GM23338 (cell line): ENCODE measurements at regions not wholly inside any gene's neighbourhood (a gene's known extent, or its start where the extent isn't known, plus 50 kb on each side); places are given as distances from the start of the nearest gene placed in this dataset.

ENCODE experiments used
- ATAC-seq: fragments of 200-7000 bp; cut with Tn5 transposase; 3 replicates; pipeline ENCODE4 v1.9.1; 2020
- DNase-seq: peaks from one replicate; pipeline ENCODE4 v3.0.0-alpha.2; 2015; ENCODE audit warnings: low spot score
- H2AFZ ChIP-seq: fragments of 200-600 bp; sonication (generic); 2 replicates; pipeline ENCODE4 v1.8.0; 2016; ENCODE audit warnings: antibody characterized with exemption, mild to moderate bottlenecking, moderate library complexity
- H3F3A ChIP-seq: fragments of 200-600 bp; sonication (generic); replicated peaks from 2 replicates; pipeline ENCODE4 v1.8.0; 2017; ENCODE audit warnings: antibody characterized with exemption, mixed run types, low read depth
- H3K27ac ChIP-seq: fragments of 200-600 bp; sonication (generic); 2 replicates; pipeline ENCODE4 v1.6.1; 2016; ENCODE audit warnings: low read depth
- H3K27me3 ChIP-seq: fragments of 200-600 bp; sonication (generic); 2 replicates; pipeline ENCODE4 v1.8.0; 2016; ENCODE audit warnings: mild to moderate bottlenecking, mixed run types, moderate library complexity; ENCODE audit not compliant: insufficient read depth
- H3K36me3 ChIP-seq: fragments of 200-600 bp; sonication (generic); 2 replicates; pipeline ENCODE4 v1.8.0; 2016; ENCODE audit warnings: mild to moderate bottlenecking; ENCODE audit not compliant: insufficient read depth
- H3K4me1 ChIP-seq: fragments of 200-600 bp; sonication (generic); 2 replicates; pipeline ENCODE4 v1.8.0; 2016; ENCODE audit warnings: mild to moderate bottlenecking, moderate library complexity; ENCODE audit not compliant: insufficient read depth
- H3K4me2 ChIP-seq: fragments of 200-600 bp; sonication (generic); 2 replicates; pipeline ENCODE4 v1.7.1; 2017; ENCODE audit warnings: mixed run types
- H3K4me3 ChIP-seq: fragments of 200-600 bp; sonication (generic); 2 replicates; pipeline ENCODE4 v1.6.1; 2016; ENCODE audit warnings: mixed run types
- H3K79me2 ChIP-seq: fragments of 200-600 bp; sonication (generic); replicated peaks from 2 replicates; pipeline ENCODE4 v1.8.0; 2017; ENCODE audit warnings: mild to moderate bottlenecking; ENCODE audit not compliant: insufficient read depth
- H3K9me2 ChIP-seq: fragments of 200-600 bp; sonication (generic); 2 replicates; pipeline ENCODE4 v1.8.0; 2017; ENCODE audit not compliant: insufficient read depth
- H4K20me1 ChIP-seq: fragments of 200-600 bp; sonication (generic); replicated peaks from 2 replicates; pipeline ENCODE4 v1.8.0; 2017; ENCODE audit warnings: mild to moderate bottlenecking; ENCODE audit not compliant: insufficient read depth
- H3K27ac Mint-ChIP-seq: 2 replicates; pipeline ENCODE4 v1.8.0; 2020; ENCODE audit warnings: inconsistent platforms, mild to moderate bottlenecking, moderate library complexity, mixed read lengths
- H3K27me3 Mint-ChIP-seq: 3 replicates; pipeline ENCODE4 v1.8.0; 2022; ENCODE audit warnings: low read depth, mild to moderate bottlenecking, moderate library complexity, mixed read lengths, inconsistent platforms; ENCODE audit not compliant: insufficient read depth, poor library complexity
- H3K36me3 Mint-ChIP-seq: 3 replicates; pipeline ENCODE4 v1.8.0; 2021; ENCODE audit warnings: low read depth, mild to moderate bottlenecking, inconsistent platforms, moderate library complexity, mixed read lengths
- H3K4me1 Mint-ChIP-seq: 3 replicates; pipeline ENCODE4 v1.8.0; 2020; ENCODE audit warnings: mild to moderate bottlenecking, inconsistent platforms, mixed read lengths
- H3K4me3 Mint-ChIP-seq: 3 replicates; pipeline ENCODE4 v1.8.0; 2021; ENCODE audit warnings: moderate library complexity, mild to moderate bottlenecking, inconsistent platforms, mixed read lengths
- H3K9me3 Mint-ChIP-seq: 3 replicates; pipeline ENCODE4 v1.8.0; 2020; ENCODE audit warnings: moderate library complexity, mild to moderate bottlenecking, inconsistent platforms, mixed read lengths
- EZH2 ChIP-seq: fragments of 200-600 bp; sonication (generic); IDR thresholded peaks from one replicate; pipeline ENCODE4 v1.8.0; 2017; ENCODE audit warnings: antibody characterized with exemption, mild to moderate bottlenecking, low read depth; ENCODE audit not compliant: unreplicated experiment
- EZH2phosphoT487 ChIP-seq: fragments of 200-600 bp; sonication (generic); IDR thresholded peaks from one replicate; pipeline ENCODE4 v1.8.1; 2018; ENCODE audit warnings: antibody characterized with exemption; ENCODE audit not compliant: unreplicated experiment
- NANOG ChIP-seq: IDR thresholded peaks from 2 replicates; pipeline ENCODE4 v1.6.1; 2016; ENCODE audit warnings: antibody characterized with exemption, borderline replicate concordance
- POLR2AphosphoS5 ChIP-seq: IDR thresholded peaks from 2 replicates; pipeline ENCODE4 v1.6.1; 2016; ENCODE audit warnings: antibody characterized with exemption, low read depth
- STAT1 ChIP-seq: IDR thresholded peaks from one replicate; pipeline ENCODE4 v1.6.1; 2016; ENCODE audit warnings: antibody characterized with exemption; ENCODE audit not compliant: unreplicated experiment
- ZNF114 ChIP-seq: fragments of 250-450 bp; sonication (Bioruptor Pico); IDR thresholded peaks from 2 replicates; pipeline ENCODE4 v1.5.0; 2020; ENCODE audit warnings: mild to moderate bottlenecking, moderate library complexity
- ZNF331 ChIP-seq: fragments of 250-450 bp; sonication (Bioruptor Pico); IDR thresholded peaks from 2 replicates; pipeline ENCODE4 v1.5.0; 2020; ENCODE audit warnings: low read depth, mild to moderate bottlenecking, moderate library complexity
- ZNF462 ChIP-seq: fragments of 250-450 bp; sonication (Bioruptor Pico); IDR thresholded peaks from 2 replicates; pipeline ENCODE4 v1.5.0; 2020; ENCODE audit warnings: mild to moderate bottlenecking, moderate library complexity

DNA sequence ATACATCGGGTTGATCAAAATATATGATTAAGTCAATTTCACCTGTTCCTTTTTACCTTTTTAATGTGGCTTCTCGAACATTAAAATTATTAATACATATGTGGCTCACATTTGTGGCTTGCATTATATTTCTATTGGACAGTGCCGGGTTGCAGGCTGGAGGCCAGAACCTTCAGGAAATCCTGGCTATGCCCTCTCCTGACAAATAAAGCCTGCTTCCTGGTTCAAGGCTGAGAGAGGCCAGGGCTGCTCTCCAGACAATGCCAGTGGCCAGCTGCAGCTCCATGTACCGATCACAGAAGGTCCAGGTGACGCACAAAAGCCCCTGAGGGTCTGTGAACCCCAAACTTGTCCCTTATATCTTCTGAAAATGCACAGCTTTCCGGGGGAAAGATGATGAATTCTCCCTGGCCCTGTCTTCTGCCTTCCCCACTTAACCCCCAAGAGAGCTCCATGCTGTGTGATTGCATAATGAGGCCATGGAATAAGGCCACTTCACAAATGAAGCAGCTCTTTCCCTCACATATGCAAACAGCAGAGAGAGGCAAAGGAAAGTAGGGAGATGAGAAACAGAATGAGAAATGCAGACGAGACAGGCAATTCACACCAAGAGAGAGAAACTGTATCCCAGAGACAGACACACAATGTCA is 241.2 kb downstream of the BCOR start (continued):
- TF ChIP-seq ZNF462 (no peak), POLR2AphosphoS5 (no peak), NANOG (no peak), ZNF331 (CRISPR knock-in tag) (no peak), STAT1 (no peak)

GRCh38 chrX:39857780-39858179 is 240.0 kb downstream of the BCOR start:
- H3K27me3 ChIP-seq, result no peaks in the 10 kb centered on the region
- H3K27ac ChIP-seq, result no peak overlapping the region
- H3K4me1 ChIP-seq, result peaks cover 7% of the 10 kb centered on the region; the same call in 1 of the 2 replicates
- no peaks in the 10 kb centered on the region for H3K9me3 Mint-ChIP-seq
- H3K36me3 Mint-ChIP-seq, result no peaks in the 10 kb centered on the region
- ATAC-seq (no peak), DNase-seq (no peak)
- no peaks in the 10 kb centered on the region for H3F3A ChIP-seq
- H3K27me3 Mint-ChIP-seq, result peaks cover 4% of the 10 kb centered on the region
- H2AFZ ChIP-seq, result no peak overlapping the region
- peaks cover 42% of the 10 kb centered on the region for H3K4me1 Mint-ChIP-seq
- no peak overlapping the region for H3K27ac Mint-ChIP-seq
- H3K4me3 ChIP-seq, result no peak overlapping the region
- no peaks in the 10 kb centered on the region for H3K9me2 ChIP-seq
- no peaks in the 10 kb centered on the region for H3K36me3 ChIP-seq
- H3K4me3 Mint-ChIP-seq, result no peak overlapping the region; the same call in 2 of the 3 replicates
- no peaks in the 10 kb centered on the region for H4K20me1 ChIP-seq
- no peaks in the 10 kb centered on the region for H3K79me2 ChIP-seq
- H3K4me2 ChIP-seq, result no peak overlapping the region
- no peak for TF ChIP-seq POLR2AphosphoS5
- no peak for TF ChIP-seq ZNF462
- TF ChIP-seq EZH2phosphoT487, result no peak
- no peak for TF ChIP-seq ZNF114
- no peak for TF ChIP-seq EZH2
